Effector CD4-positive, alpha-beta T cell (primary cell): ENCODE measurements at regions not wholly inside any gene's neighbourhood (a gene's known extent, or its start where the extent isn't known, plus 50 kb on each side); places are given as distances from the start of the nearest gene placed in this dataset.
A peak's percentile ranks its signal among the peaks of the same experiment; 100 is the strongest.
"Not testable (repeated sequence)": the region's sequence is repeated elsewhere in the genome, so short reads cannot be mapped to it uniquely, and the experiment has no call there.

Experiments used
- DNase-seq: peaks from one replicate; pipeline ENCODE4 v3.0.0-alpha.2; 2020

- DNase-seq, result no peak
Measured at GRCh38 chr3:66552846-66553245, 52.0 kb upstream of the LRIG1 start.

- no peak for DNase-seq
Measured at GRCh38 chr3:66553441-66554113, 52.8 kb upstream of the LRIG1 start.

GRCh38 chr3:66554178-66554577 is 53.4 kb upstream of the LRIG1 start:
- no peak for DNase-seq

GRCh38 chr3:66555214-66555844 is 54.5 kb upstream of the LRIG1 start:
- no peak for DNase-seq

- no peak for DNase-seq
Measured at GRCh38 chr3:66557170-66557569, 56.3 kb upstream of the LRIG1 start.

GRCh38 chr3:66559924-66560323 is 59.1 kb upstream of the LRIG1 start:
- DNase-seq, result not testable (repeated sequence)

GRCh38 chr3:66561367-66561766 is 60.5 kb upstream of the LRIG1 start:
- no peak for DNase-seq

- no peak for DNase-seq
Measured at GRCh38 chr3:66565301-66565700, 64.5 kb upstream of the LRIG1 start.

GRCh38 chr3:66567077-66567476 is 66.3 kb upstream of the LRIG1 start:
- no peak for DNase-seq

GRCh38 chr3:66572090-66572675 is 71.4 kb upstream of the LRIG1 start:
- no peak for DNase-seq

GRCh38 chr3:66572938-66573710 is 72.3 kb upstream of the LRIG1 start:
- DNase-seq, result no peak

GRCh38 chr3:66574091-66574490 is 73.3 kb upstream of the LRIG1 start:
- DNase-seq, result no peak

GRCh38 chr3:66577426-66578203 is 76.8 kb upstream of the LRIG1 start:
- no peak for DNase-seq

GRCh38 chr3:66581256-66581655 is 80.4 kb upstream of the LRIG1 start:
- DNase-seq, result no peak

- peak; percentile 26 for DNase-seq
Measured at GRCh38 chr3:66582721-66583423, 82.0 kb upstream of the LRIG1 start.

- no peak for DNase-seq
Measured at GRCh38 chr3:66583424-66584040, 82.7 kb upstream of the LRIG1 start.

GRCh38 chr3:66585520-66586095 is 84.8 kb upstream of the LRIG1 start:
- DNase-seq, result no peak

- DNase-seq, result no peak
Measured at GRCh38 chr3:66586853-66587252, 86.0 kb upstream of the LRIG1 start.

GRCh38 chr3:66588340-66588847 is 87.6 kb upstream of the LRIG1 start:
- DNase-seq, result no peak

GRCh38 chr3:66592016-66592761 is 91.4 kb upstream of the LRIG1 start:
- DNase-seq, result no peak
